ENCODE measurements at regions not wholly inside any gene's neighbourhood (a gene's known extent, or its start where the extent isn't known, plus 50 kb on each side); places are given as distances from the start of the nearest gene placed in this dataset.

DNA sequence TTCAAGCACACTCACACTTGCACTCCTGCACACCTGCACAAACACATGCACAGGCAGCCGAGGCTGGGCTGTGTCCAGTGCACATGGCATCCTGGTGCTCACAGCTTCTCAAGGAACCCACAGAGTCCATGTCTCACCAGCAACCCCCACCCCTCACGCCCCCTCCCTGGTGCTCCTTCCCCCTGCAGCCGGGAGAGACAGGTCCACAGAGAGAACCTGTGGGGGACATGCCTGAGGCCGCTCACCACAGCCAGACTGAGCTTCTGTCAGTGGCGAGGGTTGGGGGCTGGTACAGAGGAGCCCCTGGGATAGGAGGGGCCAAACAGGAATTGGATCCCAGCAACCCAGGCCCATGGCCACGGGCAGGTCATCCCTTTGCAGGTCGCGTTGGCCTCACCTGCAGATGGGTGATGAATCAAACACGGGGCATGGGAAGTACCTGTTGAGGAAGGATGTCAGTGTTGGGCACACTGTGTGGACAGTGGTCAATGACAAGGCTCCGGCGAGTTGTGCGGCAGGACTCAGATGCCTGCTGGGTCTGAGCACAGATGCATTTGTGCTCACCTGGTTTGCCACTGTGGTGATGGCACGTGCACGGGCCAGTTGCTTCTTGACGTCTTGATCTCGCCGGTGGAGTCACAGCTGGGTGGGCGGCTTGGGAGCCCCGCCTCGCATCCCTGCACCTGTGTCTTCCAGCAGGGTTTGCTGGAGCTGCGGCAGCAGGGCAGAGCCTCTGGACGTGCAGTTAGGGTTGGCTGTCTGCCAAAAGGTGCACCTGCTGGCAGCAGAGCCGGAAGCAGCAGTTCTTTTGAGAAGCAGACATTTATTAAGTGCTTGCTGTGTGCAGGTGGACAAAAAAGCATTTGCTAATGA, 113.0 kb downstream of the ERMARD start:
- Histone ChIP-seq H3K27me3 (ENCODE audit: control insufficient read depth in 2 of 2, insufficient read depth in 2 of 2, low read length in 2 of 2) (no peaks in the 10 kb centered on the region), H3K36me3 (replicated peaks in 1 of 2; ENCODE audit: control insufficient read depth in 1 of 2, insufficient read depth in 2 of 2, low read length in 2 of 2) (no peaks in the 10 kb centered on the region), H3K4me1 (ENCODE audit: control insufficient read depth in 1 of 2, insufficient read depth in 2 of 2, low read length in 2 of 2) (no peaks in the 10 kb centered on the region), H4K20me1 (ENCODE audit: insufficient read depth, low read length) (no peaks in the 10 kb centered on the region), H3K27ac (ENCODE audit: low read depth in 1 of 2, low read length in 2 of 2) (no peak overlapping the region), H2AFZ (ENCODE audit: insufficient read depth, low read depth, low read length, poor library complexity, severe bottlenecking) (no peak overlapping the region), H3K9me3 (replicated peaks in 1 of 2; ENCODE audit: control insufficient read depth in 1 of 2, insufficient read depth in 1 of 2, low read length in 2 of 2) (peaks cover 5 to 11% of the 10 kb centered on the region in 2 donors), H3K9ac (ENCODE audit: insufficient read depth, low read length, poor library complexity, severe bottlenecking) (no peak overlapping the region), H3K4me3 (replicated peaks in 1 of 3; ENCODE audit: low read depth in 2 of 3, low read length in 3 of 3) (no peak overlapping the region), H3K79me2 (ENCODE audit: insufficient read depth, low read length) (no peaks in the 10 kb centered on the region), H3K4me2 (replicated peaks; ENCODE audit: extremely low read depth, low read length, poor library complexity, severe bottlenecking) (no peak overlapping the region)
- Mint-ChIP-seq H3K27me3 (ENCODE audit: low read depth in 3 of 3) (peaks cover 1 to 3% (median 1%) of the 10 kb centered on the region in 3 donors), H3K36me3 (no peaks in the 10 kb centered on the region), H3K27ac (no peak overlapping the region), H3K9me3 (peaks cover 0 to 9% (median 5%) of the 10 kb centered on the region in 7 donors), H3K4me3 (no peak overlapping the region), H3K4me1 (peaks cover 6% of the 10 kb centered on the region)
- 85% methylated on average over 22 of the region's 23 CpGs for WGBS (ENCODE audit: insufficient coverage)
- no peak for DNase-seq
- intact Hi-C loops (cut with micrococcal nuclease): no loop called here
- TF ChIP-seq CTCF (IDR thresholded peaks at IDR 0.05): no peak

DNA sequence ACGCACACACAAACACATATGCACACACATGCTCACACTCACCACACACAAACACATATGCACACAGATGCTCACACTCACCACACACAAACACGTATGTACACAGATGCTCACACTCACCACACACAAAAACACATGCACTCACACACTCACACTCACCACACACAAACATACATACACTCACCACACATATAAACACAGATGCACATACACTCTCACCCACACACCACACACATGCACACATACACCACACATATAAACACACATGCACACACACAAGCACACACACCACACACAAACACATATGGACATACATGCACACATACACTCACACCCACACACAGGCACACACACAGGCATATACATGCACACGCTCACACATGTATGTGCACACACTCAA, 112.3 kb downstream of the ERMARD start:
- intact Hi-C loops (cut with micrococcal nuclease): no loop called here
- H3K9ac ChIP-seq (ENCODE audit: insufficient read depth, low read length, poor library complexity, severe bottlenecking): no peak overlapping the region
- H3K4me3 Mint-ChIP-seq: no peak overlapping the region
- peak overlapping the region in 1 of 7 donors; percentile 1 for H3K27ac Mint-ChIP-seq
- H3K36me3 Mint-ChIP-seq: no peaks in the 10 kb centered on the region
- no peak for TF ChIP-seq CTCF (IDR thresholded peaks at IDR 0.05)
- no peaks in the 10 kb centered on the region for H4K20me1 ChIP-seq (ENCODE audit: insufficient read depth, low read length)
- H3K27me3 Mint-ChIP-seq (ENCODE audit: low read depth in 3 of 3): peaks cover 1 to 4% (median 1%) of the 10 kb centered on the region in 3 donors
- no peaks in the 10 kb centered on the region for H3K79me2 ChIP-seq (ENCODE audit: insufficient read depth, low read length)
- DNase-seq: no peak
- H3K27ac ChIP-seq (ENCODE audit: low read depth in 1 of 2, low read length in 2 of 2): no peak overlapping the region
- H3K9me3 ChIP-seq (replicated peaks in 1 of 2; ENCODE audit: control insufficient read depth in 1 of 2, insufficient read depth in 1 of 2, low read length in 2 of 2): peaks cover 5 to 17% of the 10 kb centered on the region in 2 donors
- H2AFZ ChIP-seq (ENCODE audit: insufficient read depth, low read depth, low read length, poor library complexity, severe bottlenecking): no peak overlapping the region
- H3K36me3 ChIP-seq (replicated peaks in 1 of 2; ENCODE audit: control insufficient read depth in 1 of 2, insufficient read depth in 2 of 2, low read length in 2 of 2): no peaks in the 10 kb centered on the region
- WGBS (ENCODE audit: insufficient coverage): 97% methylated on average over 3 of the region's 3 CpGs
- H3K4me1 Mint-ChIP-seq: peaks cover 6% of the 10 kb centered on the region
- H3K4me1 ChIP-seq (ENCODE audit: control insufficient read depth in 1 of 2, insufficient read depth in 2 of 2, low read length in 2 of 2): no peaks in the 10 kb centered on the region
- H3K27me3 ChIP-seq (ENCODE audit: control insufficient read depth in 2 of 2, insufficient read depth in 2 of 2, low read length in 2 of 2): no peaks in the 10 kb centered on the region
- peaks cover 5 to 12% (median 6%) of the 10 kb centered on the region in 7 donors for H3K9me3 Mint-ChIP-seq
- H3K4me3 ChIP-seq (replicated peaks in 1 of 3; ENCODE audit: low read depth in 2 of 3, low read length in 3 of 3): no peak overlapping the region
- H3K4me2 ChIP-seq (replicated peaks; ENCODE audit: extremely low read depth, low read length, poor library complexity, severe bottlenecking): no peak overlapping the region

All from CD14-positive monocyte (primary cell).